ENCODE measurements at regions not wholly inside any gene's neighbourhood (a gene's known extent, or its start where the extent isn't known, plus 50 kb on each side); places are given as distances from the start of the nearest gene placed in this dataset.
A peak's percentile ranks its signal among the peaks of the same experiment; 100 is the strongest.

DNA sequence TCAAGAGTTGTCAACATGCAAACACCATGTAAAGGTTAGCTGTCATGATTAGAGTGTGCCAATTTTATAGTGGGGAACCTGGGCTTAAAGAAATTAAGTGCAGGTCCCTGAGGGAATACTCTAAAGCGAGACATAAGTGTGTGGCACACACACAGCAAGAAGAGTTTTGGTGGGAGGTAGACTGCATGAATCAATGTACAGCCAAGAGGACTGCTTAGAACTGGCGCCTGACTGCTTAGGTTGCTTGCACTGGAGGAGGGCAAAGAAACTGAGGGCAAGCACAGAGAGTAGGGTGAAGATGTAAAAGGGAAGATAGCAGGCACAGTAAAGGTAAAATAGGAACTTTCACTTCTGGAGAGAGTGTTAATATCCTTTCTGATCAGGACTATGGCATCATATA lies 184.9 kb downstream of the SOX2 start:
- H3K27ac ChIP-seq: no peak overlapping the region
- TF ChIP-seq, protein P1, sequence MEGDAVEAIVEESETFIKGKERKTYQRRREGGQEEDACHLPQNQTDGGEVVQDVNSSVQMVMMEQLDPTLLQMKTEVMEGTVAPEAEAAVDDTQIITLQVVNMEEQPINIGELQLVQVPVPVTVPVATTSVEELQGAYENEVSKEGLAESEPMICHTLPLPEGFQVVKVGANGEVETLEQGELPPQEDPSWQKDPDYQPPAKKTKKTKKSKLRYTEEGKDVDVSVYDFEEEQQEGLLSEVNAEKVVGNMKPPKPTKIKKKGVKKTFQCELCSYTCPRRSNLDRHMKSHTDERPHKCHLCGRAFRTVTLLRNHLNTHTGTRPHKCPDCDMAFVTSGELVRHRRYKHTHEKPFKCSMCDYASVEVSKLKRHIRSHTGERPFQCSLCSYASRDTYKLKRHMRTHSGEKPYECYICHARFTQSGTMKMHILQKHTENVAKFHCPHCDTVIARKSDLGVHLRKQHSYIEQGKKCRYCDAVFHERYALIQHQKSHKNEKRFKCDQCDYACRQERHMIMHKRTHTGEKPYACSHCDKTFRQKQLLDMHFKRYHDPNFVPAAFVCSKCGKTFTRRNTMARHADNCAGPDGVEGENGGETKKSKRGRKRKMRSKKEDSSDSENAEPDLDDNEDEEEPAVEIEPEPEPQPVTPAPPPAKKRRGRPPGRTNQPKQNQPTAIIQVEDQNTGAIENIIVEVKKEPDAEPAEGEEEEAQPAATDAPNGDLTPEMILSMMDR (conservative IDR thresholded peaks at IDR 0.05): no peak

DNA sequence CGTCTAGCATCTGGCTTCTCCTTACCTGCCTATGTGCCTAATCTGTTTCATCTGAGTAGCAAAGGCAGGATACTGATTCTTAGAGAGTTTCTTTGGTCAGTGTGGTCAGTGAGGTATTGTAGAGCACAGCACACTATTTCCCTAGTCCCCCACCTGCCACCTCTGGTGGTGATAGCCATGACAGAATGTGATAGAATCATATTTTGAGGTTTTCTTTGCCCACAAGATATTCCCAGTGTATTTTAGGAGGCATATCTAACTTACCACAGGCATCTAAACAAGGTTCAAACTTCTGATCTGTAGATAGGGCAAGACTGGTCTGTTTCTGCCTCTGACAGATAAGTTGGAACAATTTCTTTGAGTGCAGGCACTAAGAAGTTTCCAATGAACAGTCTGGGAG lies 188.0 kb downstream of the SOX2 start:
- H3K27ac ChIP-seq: no peak overlapping the region
- TF ChIP-seq, protein P1 (conservative IDR thresholded peaks at IDR 0.05): no peak

DNA sequence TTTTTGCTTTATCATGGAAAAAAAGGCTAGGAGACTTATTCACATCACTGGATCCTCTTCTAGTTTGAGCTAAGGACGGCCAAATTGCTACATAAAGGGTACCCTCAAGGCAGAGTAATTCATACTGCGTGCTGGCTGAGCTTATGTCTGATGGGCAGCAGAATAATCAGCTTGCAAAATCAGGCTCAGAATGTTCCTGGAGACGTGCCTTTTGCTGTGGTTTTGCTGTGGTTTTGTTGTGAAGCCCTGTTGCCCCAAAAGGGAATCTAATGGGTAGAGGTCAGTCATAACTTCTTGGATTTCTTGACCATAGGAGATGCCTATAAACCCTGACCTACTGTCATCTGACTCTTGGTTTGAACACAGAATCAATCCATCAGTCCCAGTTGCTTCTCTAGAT lies 189.9 kb downstream of the SOX2 start:
- no peak overlapping the region for H3K27ac ChIP-seq
- TF ChIP-seq, protein P1 (conservative IDR thresholded peaks at IDR 0.05): no peak

DNA sequence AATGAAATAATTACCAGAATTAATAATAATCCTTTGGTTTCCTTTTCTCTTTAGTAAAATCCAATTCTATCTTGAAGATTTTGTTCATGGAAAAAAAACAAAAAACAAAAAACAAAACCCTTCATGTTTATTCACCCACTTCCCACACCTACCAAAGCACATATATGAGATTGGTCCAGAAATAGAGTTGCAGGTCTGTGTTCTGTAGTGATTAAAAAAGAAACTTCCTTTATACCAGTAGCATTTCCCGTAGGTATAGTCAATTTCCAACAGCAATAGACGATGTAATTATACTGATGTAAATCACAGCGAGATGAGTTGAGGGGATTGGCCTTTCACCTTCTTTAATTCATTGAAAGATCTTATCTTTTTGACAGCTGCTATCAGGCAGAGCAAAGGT lies 194.6 kb downstream of the SOX2 start:
- TF ChIP-seq, protein P1 (conservative IDR thresholded peaks at IDR 0.05): no peak
- peak overlapping the region; percentile 29; the same call in 1 of the 2 replicates for H3K27ac ChIP-seq

DNA sequence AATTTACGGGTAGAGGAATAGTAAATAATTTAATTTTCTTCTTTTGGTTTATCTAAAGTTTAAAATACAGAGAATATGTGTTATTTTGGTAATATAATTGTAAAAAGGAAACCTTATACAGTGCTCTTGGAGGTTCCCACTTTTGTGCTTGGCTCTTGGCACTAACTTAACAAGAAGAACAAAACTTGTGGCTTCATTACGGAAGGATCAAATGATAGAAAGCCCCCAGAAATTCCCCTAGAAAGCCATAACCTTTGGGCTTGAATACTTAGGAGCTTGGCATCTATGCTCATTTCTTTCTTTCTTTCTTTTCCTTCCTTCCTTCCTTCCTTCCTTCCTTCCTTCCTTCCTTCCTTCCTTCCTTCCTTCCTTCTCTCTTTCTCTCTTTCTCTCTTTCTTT lies 197.5 kb downstream of the SOX2 start:
- TF ChIP-seq, protein P1 (conservative IDR thresholded peaks at IDR 0.05): no peak
- no peak overlapping the region for H3K27ac ChIP-seq

DNA sequence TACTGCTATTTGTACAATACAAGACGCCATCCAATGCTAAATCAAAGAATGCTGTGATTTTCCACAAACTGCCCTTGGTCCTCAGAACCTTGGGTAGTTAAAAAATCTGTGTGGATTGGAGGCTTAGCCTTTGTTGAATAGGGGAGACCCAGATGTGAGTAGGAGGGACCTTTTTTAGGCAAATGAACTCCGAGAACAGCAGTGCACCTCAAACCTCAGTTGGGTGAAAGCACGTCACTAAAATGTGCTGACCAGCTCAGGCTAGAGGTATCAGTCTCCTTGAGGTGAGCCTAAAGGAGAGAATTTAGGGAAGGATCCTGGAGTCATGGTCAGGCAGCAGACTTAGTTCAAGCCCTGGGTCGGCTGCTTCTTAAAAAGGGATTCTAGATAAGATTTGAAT lies 200.7 kb downstream of the SOX2 start:
- no peak overlapping the region for H3K27ac ChIP-seq
- TF ChIP-seq, protein P1 (conservative IDR thresholded peaks at IDR 0.05): no peak

DNA sequence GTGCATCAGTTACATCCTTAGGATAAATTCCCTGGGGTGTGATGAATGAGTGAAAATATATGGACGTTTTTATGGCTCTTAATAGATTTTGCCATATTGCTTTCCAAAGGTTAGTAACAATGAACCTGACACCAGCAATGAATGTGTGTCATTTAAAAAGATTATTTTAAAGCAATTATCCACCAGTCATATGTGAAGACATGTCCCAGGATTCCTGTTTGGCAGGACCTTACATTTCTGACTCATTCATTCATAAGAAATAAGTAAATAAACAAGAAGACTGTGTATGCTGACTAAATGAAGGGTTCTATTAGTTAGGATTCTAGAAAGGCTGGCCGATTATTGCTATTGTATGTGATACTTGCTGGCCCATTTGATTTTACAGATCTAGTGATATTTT lies 201.5 kb downstream of the SOX2 start:
- TF ChIP-seq, protein P1 (conservative IDR thresholded peaks at IDR 0.05): no peak
- no peak overlapping the region for H3K27ac ChIP-seq

DNA sequence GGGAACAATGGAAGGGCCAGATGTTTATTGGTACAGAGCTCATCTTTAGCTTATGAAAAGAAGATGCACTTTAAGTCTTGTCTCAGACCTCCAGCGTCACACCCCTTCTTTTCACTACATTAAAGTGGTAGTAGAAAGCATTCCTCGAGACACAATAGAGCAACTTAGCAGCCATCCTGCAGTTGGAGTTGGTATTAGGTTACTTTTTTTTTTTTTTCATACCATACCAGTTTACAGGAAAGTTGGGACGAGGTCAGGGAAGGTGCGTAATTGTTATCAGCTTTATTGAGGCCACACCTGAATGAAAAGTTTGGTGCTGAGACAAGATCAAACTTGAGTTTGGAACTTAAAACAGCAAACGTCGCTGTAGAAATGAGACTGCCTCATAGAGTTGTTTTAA lies 203.8 kb downstream of the SOX2 start:
- TF ChIP-seq, protein P1 (conservative IDR thresholded peaks at IDR 0.05): no peak
- H3K27ac ChIP-seq: no peak overlapping the region

All from VCaP (cell line).